GM21576 (cell line): ENCODE measurements at regions not wholly inside any gene's neighbourhood (a gene's known extent, or its start where the extent isn't known, plus 50 kb on each side); places are given as distances from the start of the nearest gene placed in this dataset.
"Not testable (repeated sequence)": the region's sequence is repeated elsewhere in the genome, so short reads cannot be mapped to it uniquely, and the experiment has no call there.

ENCODE experiments used
- ATAC-seq: cut with Tn5 transposase; IDR thresholded peaks from one replicate; pipeline ENCODE4 v1.9.1; 2021; ENCODE audit warnings: mild to moderate bottlenecking, moderate library complexity; ENCODE audit not compliant: unreplicated experiment

- ATAC-seq = not testable (repeated sequence)
These were observed 60.5 kb upstream of the GRK3 start for GRCh38 chr22:25504017-25504416.

GRCh38 chr22:25508161-25508560 lies 56.3 kb upstream of the GRK3 start:
- no peak for ATAC-seq

GRCh38 chr22:25508761-25509321 lies 55.6 kb upstream of the GRK3 start:
- ATAC-seq = no peak

GRCh38 chr22:25509374-25509791 lies 55.1 kb upstream of the GRK3 start:
- ATAC-seq = no peak

- no peak for ATAC-seq
These were observed 53.6 kb upstream of the GRK3 start for GRCh38 chr22:25510876-25511275.

- ATAC-seq = no peak
These were observed 52.8 kb upstream of the GRK3 start for GRCh38 chr22:25511725-25512124.

- ATAC-seq = no peak
These were observed 49.9 kb upstream of the GRK3 start for GRCh38 chr22:25514436-25515180.
